Activated CD4-positive, alpha-beta T cell treated with anti-CD3 and anti-CD28 coated beads for 48 hours (primary cell): ENCODE measurements at regions not wholly inside any gene's neighbourhood (a gene's known extent, or its start where the extent isn't known, plus 50 kb on each side); places are given as distances from the start of the nearest gene placed in this dataset.
"Not testable (repeated sequence)": the region's sequence is repeated elsewhere in the genome, so short reads cannot be mapped to it uniquely, and the experiment has no call there.

ENCODE experiments used
- DNase-seq: peaks from one replicate; pipeline ENCODE4 v3.0.0-alpha.2; 2020

DNA sequence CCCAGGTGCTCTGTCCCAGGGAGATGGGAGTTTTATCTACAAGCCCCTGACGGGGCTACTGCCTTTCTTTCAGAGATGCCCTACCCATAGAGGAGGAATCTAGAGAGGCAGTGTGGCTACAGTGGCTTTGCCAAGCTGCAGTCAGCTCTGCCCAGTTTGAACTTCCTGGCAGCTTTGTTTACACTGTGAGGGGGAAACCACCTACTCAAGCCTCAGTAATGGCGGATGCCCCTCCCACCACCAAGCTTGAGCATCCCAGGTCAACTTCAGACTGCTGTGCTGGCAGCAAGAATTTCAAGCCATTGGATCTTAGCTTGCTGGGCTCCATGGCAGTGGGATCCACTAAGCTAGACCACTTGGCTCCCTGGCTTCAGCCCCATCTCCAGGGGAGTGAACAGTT, 53.1 kb upstream of the TMEM252 start:
- not testable (repeated sequence) for DNase-seq

DNA sequence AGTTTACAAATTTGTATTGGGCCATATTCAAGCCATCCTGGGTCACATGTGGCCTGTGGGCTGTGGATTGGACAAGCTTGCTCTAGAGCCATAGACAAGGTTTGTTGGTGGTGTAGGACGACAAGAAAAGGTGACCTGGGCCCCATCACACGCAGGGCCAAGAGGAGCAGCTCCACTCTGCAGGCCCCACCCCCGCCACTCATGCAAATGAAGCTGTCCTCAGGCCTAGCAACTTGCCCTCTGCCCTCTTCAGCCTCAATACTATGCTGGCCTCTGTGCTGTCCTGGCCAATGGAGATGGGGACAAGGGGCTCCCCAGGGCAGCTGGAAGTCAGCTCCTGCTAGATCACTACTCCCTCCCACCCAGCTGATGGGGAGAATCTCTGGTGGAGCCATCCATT, 55.2 kb upstream of the TMEM252 start:
- no peak for DNase-seq

DNA sequence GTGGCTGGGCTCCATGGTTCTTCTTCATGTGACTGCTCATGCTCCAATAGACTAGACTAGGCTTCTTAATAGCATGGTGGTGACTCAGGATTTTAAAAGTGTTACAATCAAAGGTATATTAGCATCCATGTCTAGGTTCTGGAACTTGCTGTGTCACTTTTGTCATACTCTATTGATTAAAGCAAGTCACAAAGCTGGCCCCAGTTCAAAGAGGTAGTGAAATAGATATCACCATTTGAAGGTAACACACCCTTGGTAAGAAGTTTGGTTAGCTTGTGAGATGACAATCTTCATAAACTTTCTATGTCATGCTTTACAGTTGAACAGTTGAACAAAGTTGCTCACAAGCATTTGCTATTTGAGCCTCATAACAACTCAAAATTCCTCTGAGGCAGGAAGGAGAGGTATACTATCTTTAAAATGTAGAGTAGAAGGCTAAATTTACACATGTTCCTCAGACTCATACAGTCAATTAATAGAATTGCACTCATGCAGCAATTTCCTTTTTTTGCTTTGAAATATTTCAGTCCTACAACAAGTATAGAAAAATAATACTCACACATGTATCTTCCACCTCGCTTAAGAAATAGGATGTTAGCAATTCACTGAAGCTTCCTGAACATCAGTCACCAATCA, 56.8 kb upstream of the TMEM252 start:
- no peak for DNase-seq

DNA sequence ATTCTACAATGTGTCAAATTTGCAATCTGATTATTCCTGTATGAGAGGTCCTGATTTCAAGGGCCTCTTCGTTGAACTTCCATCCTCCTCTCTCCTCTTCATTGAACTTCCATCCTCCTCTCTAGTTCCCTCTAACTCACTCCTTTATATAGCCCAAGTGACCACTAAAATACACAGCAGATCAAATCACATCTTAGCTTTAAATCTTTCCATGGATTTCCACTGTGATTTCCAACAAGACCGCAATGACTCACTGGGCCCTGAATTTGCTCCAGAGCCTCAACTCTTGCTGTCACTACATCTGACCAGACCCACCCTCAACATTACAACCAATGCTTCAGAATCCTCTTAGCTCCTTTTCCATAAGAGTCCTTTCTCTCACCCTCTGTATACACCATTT, 59.1 kb upstream of the TMEM252 start:
- DNase-seq = no peak

DNA sequence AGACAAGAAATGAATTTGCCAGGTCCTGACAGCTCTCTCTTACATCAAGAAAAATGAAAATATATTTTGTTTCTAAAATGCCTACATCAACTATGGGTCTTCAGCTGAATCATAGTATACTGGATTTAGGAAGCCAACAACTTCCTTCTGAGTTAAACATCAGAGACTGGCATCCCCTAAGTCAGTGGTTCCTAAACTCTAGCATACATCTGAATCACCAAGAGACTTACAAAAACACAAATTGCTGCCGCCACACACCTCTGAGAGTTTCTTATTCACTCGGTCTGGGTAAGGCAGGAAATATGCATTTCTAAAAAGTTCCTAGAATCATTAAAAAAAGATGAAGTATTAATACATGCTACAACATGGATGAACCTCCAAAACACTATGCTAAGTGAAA, 60.4 kb upstream of the TMEM252 start:
- no peak for DNase-seq

DNA sequence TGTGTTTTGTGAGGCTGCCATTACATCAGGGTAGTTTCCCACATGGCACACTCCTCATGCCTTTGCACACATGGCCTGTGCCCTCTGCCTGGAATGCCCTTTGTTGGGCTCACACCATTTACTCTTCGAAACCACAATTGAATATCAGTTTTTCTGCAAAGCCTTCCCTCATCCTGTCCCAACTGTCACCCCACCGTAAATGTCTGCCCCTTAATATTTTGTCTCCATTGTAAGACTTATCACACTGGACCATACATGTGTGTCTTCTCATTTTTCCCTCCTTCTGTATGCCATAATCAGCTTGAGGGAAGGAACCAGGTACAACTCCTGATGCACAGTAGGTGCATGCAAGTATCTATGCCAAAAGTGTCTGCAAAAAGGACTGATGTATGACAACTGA, 62.7 kb upstream of the TMEM252 start:
- no peak for DNase-seq

DNA sequence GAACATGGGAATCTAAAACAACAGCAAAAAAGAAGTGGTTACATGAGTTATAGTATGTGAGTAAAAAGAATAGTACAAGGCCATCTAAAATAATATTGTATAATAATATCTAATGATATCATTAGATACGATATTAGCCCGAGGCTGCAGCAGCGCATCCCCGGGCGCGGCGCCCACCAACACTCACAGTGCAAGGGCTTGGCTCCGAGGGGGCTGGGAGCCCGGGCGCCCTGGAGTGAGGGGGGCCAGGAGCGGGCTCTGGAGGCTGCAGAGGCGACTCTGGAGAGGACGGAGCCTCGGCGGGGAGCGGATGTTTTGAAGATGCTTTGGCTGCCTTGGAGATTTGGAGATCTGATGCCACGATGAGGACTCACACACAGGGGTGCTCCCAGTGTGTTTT, 68.1 kb upstream of the TMEM252 start:
- no peak for DNase-seq

DNA sequence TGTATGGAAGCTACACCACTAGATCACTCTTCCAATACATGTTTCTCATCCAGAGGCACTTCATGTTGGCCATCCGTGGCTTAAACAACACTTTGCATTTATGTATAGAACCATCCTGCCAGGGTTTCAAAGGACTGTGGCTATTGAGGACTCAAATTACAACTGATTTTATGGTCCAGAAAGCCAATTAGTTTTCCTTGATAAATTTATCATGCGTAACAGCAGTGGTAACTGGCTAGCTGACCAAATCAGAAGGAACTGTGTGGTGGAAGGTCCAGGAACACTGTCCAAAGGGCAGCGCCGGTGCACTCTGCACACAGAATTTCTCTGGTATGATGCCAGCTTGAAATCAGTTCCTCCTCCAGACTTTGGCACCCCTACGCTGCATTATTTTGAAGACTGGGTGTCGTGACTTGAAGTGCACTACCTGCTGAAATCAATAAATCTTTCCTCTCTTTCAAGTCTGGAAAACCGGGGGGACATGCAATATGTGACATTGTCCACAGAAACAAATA, 69.3 kb upstream of the TMEM252 start:
- no peak for DNase-seq

DNA sequence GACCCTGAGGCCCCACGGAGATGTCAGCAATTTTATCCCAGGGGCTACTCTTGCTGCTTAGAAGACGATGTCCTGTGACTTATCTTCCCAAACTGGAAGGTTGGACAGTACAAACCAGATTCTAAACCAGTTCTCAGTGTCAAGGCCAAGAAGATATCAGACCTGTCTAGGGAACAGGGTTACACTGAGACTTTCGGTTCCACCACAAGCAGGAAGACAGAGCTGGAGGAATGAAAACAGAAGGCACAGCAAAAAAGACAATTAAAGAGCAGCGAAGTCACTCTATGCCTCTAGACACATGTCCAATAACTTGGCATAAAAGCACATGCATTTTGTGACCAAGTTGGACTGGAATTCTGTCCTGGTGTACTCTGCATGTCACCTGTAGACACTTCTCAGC, 73.4 kb upstream of the TMEM252 start:
- no peak for DNase-seq

DNA sequence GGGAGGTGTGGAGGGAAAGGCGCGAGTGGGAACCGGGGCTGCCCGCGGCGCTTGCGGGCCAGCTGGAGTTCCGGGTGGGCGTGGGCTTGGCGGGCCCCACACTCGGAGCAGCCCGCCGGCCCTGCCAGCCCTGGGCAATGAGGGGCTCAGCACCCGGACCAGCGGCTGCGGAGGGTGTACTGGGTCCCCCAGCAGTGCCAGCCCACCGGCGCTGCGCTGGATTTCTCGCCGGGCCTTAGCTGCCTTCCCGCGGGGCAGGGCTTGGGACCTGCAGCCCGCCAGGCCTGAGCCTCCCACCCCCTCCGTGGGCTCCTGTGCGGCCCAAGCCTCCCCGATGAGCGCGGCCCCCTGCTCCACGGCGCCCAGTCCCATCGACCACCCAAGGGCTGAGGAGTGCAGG, 76.3 kb upstream of the TMEM252 start:
- not testable (repeated sequence) for DNase-seq

DNA sequence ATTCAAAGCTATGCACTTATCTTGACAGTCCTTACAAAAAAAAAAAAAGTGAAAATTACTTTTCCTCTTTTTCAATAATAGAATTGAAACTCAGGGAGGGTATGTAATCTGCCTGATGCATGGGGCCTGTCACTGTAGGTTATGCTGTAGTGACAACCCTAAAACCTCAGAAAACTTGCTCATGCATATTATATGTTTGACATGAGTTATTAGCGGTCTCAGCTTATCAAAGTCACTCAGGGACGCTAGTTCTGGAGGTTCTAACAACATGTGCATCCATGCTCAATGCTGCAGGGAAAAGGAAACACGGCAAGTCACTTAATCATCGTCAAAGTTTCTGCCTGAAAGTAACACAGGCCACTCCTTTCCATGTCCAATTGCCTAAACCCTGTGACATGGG, 78.4 kb upstream of the TMEM252 start:
- DNase-seq = no peak

DNA sequence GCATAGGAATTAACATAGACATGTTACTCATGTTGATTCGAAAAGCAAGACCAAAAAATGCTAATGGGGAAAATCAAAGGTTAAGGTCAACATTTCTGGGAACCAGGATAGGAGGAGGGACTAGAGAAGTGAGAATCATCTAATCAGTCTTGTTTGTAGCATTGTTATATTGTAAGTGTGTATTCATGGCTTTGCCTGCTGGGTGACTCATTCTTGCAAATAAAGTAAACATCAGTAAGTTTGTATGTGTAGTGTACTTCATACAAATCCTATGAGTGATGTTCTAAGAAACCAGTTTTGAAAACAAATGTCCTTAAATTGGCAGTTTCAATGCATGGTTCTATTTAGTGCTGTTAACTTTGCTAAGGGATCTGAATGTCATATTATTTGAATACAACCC, 79.0 kb upstream of the TMEM252 start:
- DNase-seq = no peak

DNA sequence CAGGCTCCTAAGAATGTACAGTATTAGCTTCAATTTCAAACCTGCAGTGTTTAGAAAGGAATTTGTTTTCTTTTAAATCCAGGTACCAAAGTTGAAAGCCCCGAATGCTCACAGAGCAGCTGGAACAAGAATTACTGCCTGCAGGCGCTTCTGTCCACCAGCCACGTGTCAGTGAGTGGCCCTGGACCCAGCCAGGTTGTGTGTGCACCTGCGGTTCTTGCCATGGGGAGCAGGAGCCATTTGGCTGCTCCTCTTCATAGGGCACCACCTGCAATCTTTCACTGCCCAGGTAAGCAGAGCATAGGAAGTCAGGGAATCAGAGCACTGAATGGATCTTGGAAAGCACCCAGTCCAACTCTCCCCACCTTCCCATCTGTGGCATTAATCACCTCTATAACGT, 79.5 kb upstream of the PIP5K1B start:
- DNase-seq = no peak

DNA sequence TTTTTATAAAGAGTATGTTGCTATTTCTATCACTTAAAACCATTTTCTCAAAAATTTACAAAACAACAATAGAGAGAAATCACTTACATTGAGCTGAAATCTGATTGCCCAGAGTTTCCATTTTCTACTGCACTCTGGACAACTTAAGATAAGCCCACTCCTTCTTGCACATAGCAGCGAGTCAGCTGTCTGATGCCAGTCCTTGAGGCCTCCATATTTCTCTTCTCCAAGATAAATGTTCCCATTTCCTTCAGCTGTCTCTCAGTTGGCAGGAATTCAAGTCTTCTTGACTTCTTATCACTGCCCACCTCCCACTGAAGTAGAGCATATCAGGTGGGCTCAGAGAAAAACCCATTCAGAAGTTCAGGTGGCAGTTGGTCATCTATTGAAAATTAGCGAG, 78.5 kb upstream of the PIP5K1B start:
- no peak for DNase-seq

DNA sequence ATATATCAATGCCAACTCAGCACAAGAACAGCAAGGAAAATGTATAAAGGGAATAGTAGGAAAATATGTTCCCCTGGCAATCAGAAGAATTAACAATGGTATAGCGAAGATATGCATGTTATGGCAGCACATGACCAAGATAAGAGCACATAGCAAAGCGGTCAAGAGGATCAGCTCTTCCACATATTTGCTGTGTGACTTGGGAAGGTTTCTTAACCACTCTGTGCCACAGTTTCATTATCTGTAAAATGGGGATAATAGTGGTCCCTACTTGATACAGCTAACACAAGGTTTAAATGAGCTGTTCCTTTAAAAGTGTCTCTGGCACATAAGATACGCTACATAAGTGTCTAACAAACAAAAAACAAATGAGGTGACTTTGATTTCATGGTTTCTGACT, 77.9 kb upstream of the PIP5K1B start:
- no peak for DNase-seq

DNA sequence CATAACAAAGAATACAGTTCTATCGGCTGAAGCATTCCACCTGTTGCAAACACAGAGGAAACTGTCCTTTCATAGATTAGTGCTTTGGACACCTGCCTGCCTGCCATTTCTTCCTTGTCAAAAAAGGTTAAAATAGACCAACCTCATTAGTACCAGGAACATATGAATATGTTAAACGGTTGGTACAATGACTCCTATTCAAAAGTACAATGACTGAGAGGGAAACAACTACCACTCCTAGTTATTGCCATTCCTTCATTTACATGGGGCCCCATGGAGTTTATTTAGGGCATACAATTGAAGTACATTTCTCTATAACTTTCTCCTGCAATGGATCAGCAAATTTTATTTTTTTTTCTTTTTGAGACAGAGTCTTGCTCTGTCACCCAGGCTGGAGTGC, 77.4 kb upstream of the PIP5K1B start:
- DNase-seq = no peak

DNA sequence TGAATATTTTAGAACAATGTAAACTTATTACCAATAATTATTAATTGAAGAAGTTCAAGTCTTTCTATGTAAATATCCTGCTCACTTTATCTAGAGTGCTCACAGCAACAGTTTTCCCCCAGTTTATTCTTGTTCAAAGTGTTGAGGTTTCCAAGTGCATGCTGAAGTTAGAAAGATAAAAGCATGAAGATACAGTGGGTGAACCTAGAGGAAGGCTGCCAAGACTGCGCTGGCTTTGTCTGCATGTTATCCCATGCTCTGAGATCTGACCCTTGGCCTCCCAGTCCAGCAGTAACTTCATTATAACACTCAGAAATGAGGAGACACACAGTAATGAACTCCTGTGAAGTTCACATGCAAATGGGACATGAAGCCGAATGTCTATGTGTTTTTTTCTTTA, 76.0 kb upstream of the PIP5K1B start:
- DNase-seq = no peak

DNA sequence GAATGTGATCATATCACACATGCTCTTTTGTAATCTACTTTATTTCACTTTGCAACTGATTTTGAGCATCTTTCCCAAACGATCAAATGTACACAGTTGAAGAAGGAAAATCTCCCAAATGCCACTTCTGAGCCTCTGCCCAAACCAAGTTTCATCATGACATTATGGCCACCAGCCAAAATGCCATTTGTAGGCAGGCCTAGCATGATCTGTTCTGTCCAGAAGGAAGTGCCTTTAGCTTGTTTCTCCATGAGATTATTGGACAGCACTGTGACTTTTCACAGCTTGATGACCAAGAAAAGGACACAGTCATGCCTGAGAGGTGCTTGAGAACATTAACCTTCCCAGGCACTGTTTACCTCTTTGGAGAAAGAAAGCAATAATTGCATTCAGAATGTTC, 73.2 kb upstream of the PIP5K1B start:
- no peak for DNase-seq

DNA sequence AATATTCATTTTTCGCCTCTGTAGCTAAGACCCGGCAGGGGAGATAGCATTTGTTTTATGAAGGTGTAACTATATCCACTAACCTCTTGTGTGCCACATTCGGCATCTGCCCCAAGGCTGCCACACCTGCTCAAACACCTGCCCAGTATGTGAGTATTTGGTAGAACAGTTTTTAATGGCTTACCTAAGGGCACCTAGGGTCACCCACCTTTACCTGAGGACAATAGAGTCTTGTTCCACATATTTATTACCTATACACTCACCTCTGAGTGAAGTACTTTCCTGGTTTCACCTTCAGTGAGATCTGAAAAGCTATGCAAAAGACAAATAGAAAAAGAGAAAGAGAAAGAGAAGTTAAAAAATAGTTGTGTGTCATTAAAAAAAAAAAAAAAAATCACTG, 68.0 kb upstream of the PIP5K1B start:
- no peak for DNase-seq

DNA sequence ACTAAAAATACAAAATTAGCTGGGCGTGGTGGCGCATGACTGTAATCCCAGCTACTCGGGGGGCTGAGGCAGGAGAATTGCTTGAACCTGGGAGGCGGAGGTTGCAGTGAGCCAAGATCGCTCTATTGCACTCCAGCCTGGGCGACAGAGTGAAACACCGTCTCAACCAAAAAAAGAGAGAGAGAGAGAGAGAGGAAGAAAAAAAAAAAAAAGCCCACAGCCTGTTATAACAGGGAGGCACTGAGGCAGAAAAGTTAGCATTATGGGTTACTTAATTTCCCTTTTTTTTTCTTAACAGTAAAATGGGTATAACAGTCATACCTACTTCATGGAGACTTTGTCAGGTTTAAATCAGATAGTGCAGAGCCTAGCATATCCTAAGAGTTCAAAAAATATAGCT, 65.8 kb upstream of the PIP5K1B start:
- DNase-seq = not testable (repeated sequence)

DNA sequence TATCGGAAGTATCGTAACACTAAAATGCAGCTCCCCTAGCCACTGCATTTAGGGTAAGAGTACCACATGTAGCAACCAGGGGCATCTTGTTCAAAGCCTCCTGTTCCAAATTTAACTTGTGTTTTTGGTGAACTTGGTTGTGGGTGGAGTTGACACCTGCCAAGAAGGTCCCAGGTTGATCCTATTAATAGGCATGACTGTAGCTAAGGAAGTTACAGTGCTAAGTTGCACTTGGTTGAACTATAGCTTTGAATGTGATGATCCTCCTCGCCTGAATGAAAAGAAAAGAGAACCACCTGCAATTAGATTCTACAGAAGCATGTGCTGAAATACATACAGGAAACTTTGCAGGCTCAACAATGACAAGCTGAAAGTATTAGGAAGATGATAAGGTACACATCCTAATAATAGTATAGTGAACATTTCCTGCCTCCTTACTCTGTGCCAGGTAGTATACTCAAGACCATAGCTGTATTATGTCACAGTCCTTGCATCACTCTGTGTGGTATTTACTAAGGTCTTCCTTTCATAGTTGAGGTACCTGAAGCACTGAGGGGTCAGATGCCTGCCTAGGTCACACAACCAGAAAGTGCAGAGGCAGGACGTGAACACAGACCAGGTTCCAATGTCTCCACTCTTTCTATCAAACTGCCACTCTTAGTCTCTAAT, 64.5 kb upstream of the PIP5K1B start:
- no peak for DNase-seq

DNA sequence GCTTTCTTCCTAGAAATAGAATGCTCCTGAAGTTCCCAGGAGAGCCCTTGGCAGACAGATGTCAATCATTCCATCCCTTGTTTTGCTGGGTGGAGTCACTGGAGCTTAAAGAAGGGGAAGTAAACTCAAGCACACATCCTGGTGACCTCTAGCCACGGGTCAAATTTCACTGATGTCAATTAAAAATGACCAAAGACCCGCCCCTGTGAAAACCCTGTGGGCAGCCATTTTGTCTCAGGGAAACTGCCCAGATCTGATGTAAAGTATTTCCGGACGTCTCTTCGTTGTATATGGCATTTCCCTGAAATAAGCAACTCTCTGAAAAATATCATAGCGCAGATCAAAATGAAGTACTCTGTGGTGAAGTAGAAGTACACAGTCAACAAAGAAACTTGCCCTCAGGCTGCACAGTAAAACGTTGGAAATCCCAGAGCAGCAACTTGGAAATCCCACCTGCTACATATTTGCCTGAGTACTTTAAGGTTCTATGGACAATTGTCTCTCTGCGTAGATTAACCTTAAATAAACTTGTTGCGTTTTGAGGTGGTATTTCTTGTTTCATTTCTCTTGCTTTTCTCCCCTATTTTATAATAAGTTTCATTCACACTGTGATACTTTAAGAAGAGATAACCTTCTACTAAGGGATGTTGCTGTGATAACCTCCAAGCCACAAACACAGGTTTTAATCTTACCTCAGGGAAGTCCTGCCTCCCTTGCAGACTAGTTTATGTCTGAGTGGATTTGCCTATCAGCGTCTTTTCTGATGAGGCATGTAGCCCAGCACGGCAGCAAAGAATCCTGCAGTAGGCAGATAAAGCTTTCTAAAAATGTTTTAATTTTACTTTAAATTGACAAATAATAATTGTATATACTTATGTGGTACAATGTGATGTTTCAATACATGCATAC, 60.9 kb upstream of the PIP5K1B start:
- DNase-seq = no peak

DNA sequence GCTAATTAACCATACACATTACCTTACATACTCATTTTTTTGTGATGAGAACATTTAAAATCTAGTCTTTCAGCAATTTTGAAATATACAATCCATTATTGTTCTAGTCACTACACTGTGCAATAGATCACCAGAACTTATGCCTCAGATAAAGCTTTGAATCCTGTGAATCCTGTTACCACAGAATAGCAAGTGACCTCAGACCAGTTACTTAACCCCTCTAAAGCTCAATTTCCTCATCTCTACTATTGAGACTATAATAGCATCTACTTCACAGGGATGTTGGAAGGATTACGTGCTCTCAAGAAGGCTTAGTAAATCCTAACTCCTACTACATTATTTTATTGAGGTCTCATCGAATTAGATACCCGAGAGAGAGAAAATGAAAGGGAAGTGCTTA, 60.2 kb upstream of the PIP5K1B start:
- DNase-seq = no peak

DNA sequence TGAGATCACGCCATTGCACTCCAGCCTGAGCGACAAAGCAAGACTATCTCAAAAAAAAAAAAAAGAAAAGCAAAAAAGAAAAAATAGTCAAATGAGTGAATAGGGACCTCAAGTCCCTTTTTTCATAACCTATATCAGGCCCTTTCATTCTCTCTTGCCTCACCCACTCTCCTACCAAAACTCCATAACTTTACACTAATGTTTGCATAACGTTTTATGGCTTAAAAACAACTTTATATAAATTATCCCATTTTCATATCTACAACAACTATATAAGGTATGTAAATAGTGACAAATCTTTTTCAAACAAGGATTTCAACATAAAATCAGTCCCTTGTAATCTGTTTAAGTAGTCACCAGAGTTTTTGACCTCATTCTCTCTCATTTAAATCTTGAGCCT, 56.9 kb upstream of the PIP5K1B start:
- no peak for DNase-seq
